GM23338 (cell line): ENCODE measurements at regions not wholly inside any gene's neighbourhood (a gene's known extent, or its start where the extent isn't known, plus 50 kb on each side); places are given as distances from the start of the nearest gene placed in this dataset.

ENCODE experiments used
- ATAC-seq: fragments of 200-7000 bp; cut with Tn5 transposase; 3 replicates; pipeline ENCODE4 v1.9.1; 2020
- DNase-seq: peaks from one replicate; pipeline ENCODE4 v3.0.0-alpha.2; 2015; ENCODE audit warnings: low spot score
- H2AFZ ChIP-seq: fragments of 200-600 bp; sonication (generic); 2 replicates; pipeline ENCODE4 v1.8.0; 2016; ENCODE audit warnings: antibody characterized with exemption, mild to moderate bottlenecking, moderate library complexity
- H3F3A ChIP-seq: fragments of 200-600 bp; sonication (generic); replicated peaks from 2 replicates; pipeline ENCODE4 v1.8.0; 2017; ENCODE audit warnings: antibody characterized with exemption, mixed run types, low read depth
- H3K27ac ChIP-seq: fragments of 200-600 bp; sonication (generic); 2 replicates; pipeline ENCODE4 v1.6.1; 2016; ENCODE audit warnings: low read depth
- H3K27me3 ChIP-seq: fragments of 200-600 bp; sonication (generic); 2 replicates; pipeline ENCODE4 v1.8.0; 2016; ENCODE audit warnings: mild to moderate bottlenecking, mixed run types, moderate library complexity; ENCODE audit not compliant: insufficient read depth
- H3K36me3 ChIP-seq: fragments of 200-600 bp; sonication (generic); 2 replicates; pipeline ENCODE4 v1.8.0; 2016; ENCODE audit warnings: mild to moderate bottlenecking; ENCODE audit not compliant: insufficient read depth
- H3K4me1 ChIP-seq: fragments of 200-600 bp; sonication (generic); 2 replicates; pipeline ENCODE4 v1.8.0; 2016; ENCODE audit warnings: mild to moderate bottlenecking, moderate library complexity; ENCODE audit not compliant: insufficient read depth
- H3K4me2 ChIP-seq: fragments of 200-600 bp; sonication (generic); 2 replicates; pipeline ENCODE4 v1.7.1; 2017; ENCODE audit warnings: mixed run types
- H3K4me3 ChIP-seq: fragments of 200-600 bp; sonication (generic); 2 replicates; pipeline ENCODE4 v1.6.1; 2016; ENCODE audit warnings: mixed run types
- H3K79me2 ChIP-seq: fragments of 200-600 bp; sonication (generic); replicated peaks from 2 replicates; pipeline ENCODE4 v1.8.0; 2017; ENCODE audit warnings: mild to moderate bottlenecking; ENCODE audit not compliant: insufficient read depth
- H3K9me2 ChIP-seq: fragments of 200-600 bp; sonication (generic); 2 replicates; pipeline ENCODE4 v1.8.0; 2017; ENCODE audit not compliant: insufficient read depth
- H4K20me1 ChIP-seq: fragments of 200-600 bp; sonication (generic); replicated peaks from 2 replicates; pipeline ENCODE4 v1.8.0; 2017; ENCODE audit warnings: mild to moderate bottlenecking; ENCODE audit not compliant: insufficient read depth
- H3K27ac Mint-ChIP-seq: 2 replicates; pipeline ENCODE4 v1.8.0; 2020; ENCODE audit warnings: inconsistent platforms, mild to moderate bottlenecking, moderate library complexity, mixed read lengths
- H3K27me3 Mint-ChIP-seq: 3 replicates; pipeline ENCODE4 v1.8.0; 2022; ENCODE audit warnings: low read depth, mild to moderate bottlenecking, moderate library complexity, mixed read lengths, inconsistent platforms; ENCODE audit not compliant: insufficient read depth, poor library complexity
- H3K36me3 Mint-ChIP-seq: 3 replicates; pipeline ENCODE4 v1.8.0; 2021; ENCODE audit warnings: low read depth, mild to moderate bottlenecking, inconsistent platforms, moderate library complexity, mixed read lengths
- H3K4me1 Mint-ChIP-seq: 3 replicates; pipeline ENCODE4 v1.8.0; 2020; ENCODE audit warnings: mild to moderate bottlenecking, inconsistent platforms, mixed read lengths
- H3K4me3 Mint-ChIP-seq: 3 replicates; pipeline ENCODE4 v1.8.0; 2021; ENCODE audit warnings: moderate library complexity, mild to moderate bottlenecking, inconsistent platforms, mixed read lengths
- H3K9me3 Mint-ChIP-seq: 3 replicates; pipeline ENCODE4 v1.8.0; 2020; ENCODE audit warnings: moderate library complexity, mild to moderate bottlenecking, inconsistent platforms, mixed read lengths
- CREB1 ChIP-seq: fragments of 250-450 bp; sonication (Bioruptor Pico); IDR thresholded peaks from 2 replicates; pipeline ENCODE4 v1.5.0; 2020; ENCODE audit warnings: low read depth, mild to moderate bottlenecking, moderate library complexity
- CTCF ChIP-seq, 2 experiments: fragments of 200-600 bp in 1 of 2; sonication (generic) in 1 of 2; conservative IDR thresholded peaks; 2 replicates each; pipeline versions ENCODE4 v1.5.1 to v1.6.1; 2016 to 2017; ENCODE audit warnings: antibody characterized with exemption in 2 of 2, low read depth in 2 of 2, mild to moderate bottlenecking in 2 of 2, moderate library complexity in 1 of 2
- ETS1 ChIP-seq: IDR thresholded peaks from 2 replicates; pipeline ENCODE4 v1.6.1; 2016; ENCODE audit warnings: antibody characterized with exemption
- EZH2 ChIP-seq: fragments of 200-600 bp; sonication (generic); IDR thresholded peaks from one replicate; pipeline ENCODE4 v1.8.0; 2017; ENCODE audit warnings: antibody characterized with exemption, mild to moderate bottlenecking, low read depth; ENCODE audit not compliant: unreplicated experiment
- EZH2phosphoT487 ChIP-seq: fragments of 200-600 bp; sonication (generic); IDR thresholded peaks from one replicate; pipeline ENCODE4 v1.8.1; 2018; ENCODE audit warnings: antibody characterized with exemption; ENCODE audit not compliant: unreplicated experiment
- JUNB ChIP-seq: IDR thresholded peaks from one replicate; pipeline ENCODE4 v1.6.1; 2016; ENCODE audit warnings: antibody characterized with exemption; ENCODE audit not compliant: unreplicated experiment
- NANOG ChIP-seq: IDR thresholded peaks from 2 replicates; pipeline ENCODE4 v1.6.1; 2016; ENCODE audit warnings: antibody characterized with exemption, borderline replicate concordance
- POLR2AphosphoS5 ChIP-seq: IDR thresholded peaks from 2 replicates; pipeline ENCODE4 v1.6.1; 2016; ENCODE audit warnings: antibody characterized with exemption, low read depth
- REST ChIP-seq: IDR thresholded peaks from one replicate; pipeline ENCODE4 v1.6.1; 2018; ENCODE audit warnings: antibody characterized with exemption; ENCODE audit not compliant: unreplicated experiment
- ZNF114 ChIP-seq: fragments of 250-450 bp; sonication (Bioruptor Pico); IDR thresholded peaks from 2 replicates; pipeline ENCODE4 v1.5.0; 2020; ENCODE audit warnings: mild to moderate bottlenecking, moderate library complexity
- ZNF331 ChIP-seq: fragments of 250-450 bp; sonication (Bioruptor Pico); IDR thresholded peaks from 2 replicates; pipeline ENCODE4 v1.5.0; 2020; ENCODE audit warnings: low read depth, mild to moderate bottlenecking, moderate library complexity
- ZNF462 ChIP-seq: fragments of 250-450 bp; sonication (Bioruptor Pico); IDR thresholded peaks from 2 replicates; pipeline ENCODE4 v1.5.0; 2020; ENCODE audit warnings: mild to moderate bottlenecking, moderate library complexity

DNA sequence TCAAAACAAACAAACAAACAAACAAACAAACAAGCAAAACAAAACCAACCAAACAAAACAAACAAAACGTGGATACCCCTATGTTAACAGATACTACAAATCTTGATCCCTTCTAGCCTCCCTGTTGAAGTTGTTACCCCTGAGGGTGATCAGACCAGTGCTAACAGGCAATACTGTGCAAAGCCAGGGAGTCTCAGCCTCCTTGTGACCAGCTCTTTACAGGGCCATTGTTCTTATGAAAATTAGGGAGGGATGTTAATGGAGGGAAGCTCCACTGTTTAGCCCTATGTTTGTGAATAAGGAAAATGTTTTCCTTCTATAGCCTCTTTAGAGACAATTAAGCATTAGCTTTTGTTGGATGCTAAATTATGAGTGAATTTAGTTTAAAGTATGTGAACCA is 1072.1 kb upstream of the WWC1 start:
- no peaks in the 10 kb centered on the region for H3K79me2 ChIP-seq
- no peaks in the 10 kb centered on the region for H3K36me3 ChIP-seq
- no peak overlapping the region for H3K4me3 ChIP-seq
- no peaks in the 10 kb centered on the region for H4K20me1 ChIP-seq
- H3K27me3 Mint-ChIP-seq = peaks cover 3% of the 10 kb centered on the region
- H3F3A ChIP-seq = no peaks in the 10 kb centered on the region
- no peaks in the 10 kb centered on the region for H3K27me3 ChIP-seq
- ATAC-seq (peak; percentile 92), DNase-seq (peak; percentile 57)
- H3K4me1 Mint-ChIP-seq = peaks cover 21% of the 10 kb centered on the region
- no peaks in the 10 kb centered on the region for H3K36me3 Mint-ChIP-seq
- H3K4me1 ChIP-seq = peaks cover 32% of the 10 kb centered on the region
- H3K4me2 ChIP-seq = peak overlapping the region; percentile 39; the same call in 1 of the 2 replicates
- H3K4me3 Mint-ChIP-seq = no peak overlapping the region
- no peak overlapping the region; the same call in 1 of the 2 replicates for H2AFZ ChIP-seq
- no peaks in the 10 kb centered on the region; the same call in 2 of the 3 replicates for H3K9me3 Mint-ChIP-seq
- TF ChIP-seq JUNB = no peak
- TF ChIP-seq ETS1 = no peak
- TF ChIP-seq EZH2 = no peak
- TF ChIP-seq CTCF (conservative IDR thresholded peaks at IDR 0.05; ENCODE audit: low read depth in 2 of 2) = no peak
- TF ChIP-seq NANOG = no peak
- TF ChIP-seq ZNF114 (CRISPR knock-in tag) = no peak
- no peak for TF ChIP-seq CREB1 (CRISPR knock-in tag)
- TF ChIP-seq EZH2phosphoT487 = no peak
- TF ChIP-seq REST = no peak
- TF ChIP-seq ZNF331 (CRISPR knock-in tag) = no peak
- no peak for TF ChIP-seq POLR2AphosphoS5
- no peak for TF ChIP-seq ZNF462 (CRISPR knock-in tag)
- no peaks in the 10 kb centered on the region for H3K9me2 ChIP-seq
- H3K27ac Mint-ChIP-seq = peak overlapping the region; percentile 92
- peak overlapping the region; percentile 3; the same call in 1 of the 2 replicates for H3K27ac ChIP-seq
